DMS53 treated with DMSO at 0.1 percent for 48 hours (cell line): ENCODE measurements at regions not wholly inside any gene's neighbourhood (a gene's known extent, or its start where the extent isn't known, plus 50 kb on each side); places are given as distances from the start of the nearest gene placed in this dataset.
"Not testable (repeated sequence)": the region's sequence is repeated elsewhere in the genome, so short reads cannot be mapped to it uniquely, and the experiment has no call there.

Experiments
- DNase-seq: peaks from one replicate; lab custom pipeline; 2025; ENCODE audit not compliant: unreplicated experiment; lab: John Stamatoyannopoulos, UW

GRCh38 chr10:76616666-76617065 lies 1020.9 kb downstream of the KCNMA1 start:
- not testable (repeated sequence) for DNase-seq

- DNase-seq: no peak
Measured at GRCh38 chr10:76615049-76615448, 1022.6 kb downstream of the KCNMA1 start.
